Activated CD4-positive, alpha-beta memory T cell treated with anti-CD3 and anti-CD28 coated beads, Interleukin-2, amount 10 ng/mL, durations not matched to agents 7 days and 5 days (primary cell): ENCODE measurements at regions not wholly inside any gene's neighbourhood (a gene's known extent, or its start where the extent isn't known, plus 50 kb on each side); places are given as distances from the start of the nearest gene placed in this dataset.
"Not testable (repeated sequence)": the region's sequence is repeated elsewhere in the genome, so short reads cannot be mapped to it uniquely, and the experiment has no call there.

Source experiments
- CTCF ChIA-PET: fragments of 350-600 bp; sonication (Branson Sonifier 250); formaldehyde crosslinking; loops from one replicate; lab custom pipeline; 2021; ENCODE audit warnings: antibody characterized with exemption, inconsistent platforms; lab: Charles Lee
- POLR2A ChIA-PET: fragments of 350-600 bp; sonication (Branson Sonifier 250); formaldehyde crosslinking; loops from one replicate; lab custom pipeline; 2021; ENCODE audit warnings: antibody characterized with exemption; lab: Charles Lee
- DNase-seq: peaks from one replicate; pipeline ENCODE4 v3.0.0-alpha.2; 2020
- H3K27ac Mint-ChIP-seq: one replicate; pipeline ENCODE4 v1.8.0; 2021; ENCODE audit warnings: mild to moderate bottlenecking, mixed read lengths
- H3K27me3 Mint-ChIP-seq: one replicate; pipeline ENCODE4 v1.8.0; 2021; ENCODE audit warnings: mixed read lengths
- H3K36me3 Mint-ChIP-seq: one replicate; pipeline ENCODE4 v1.8.0; 2021; ENCODE audit warnings: low read depth, mixed read lengths
- H3K4me1 Mint-ChIP-seq: one replicate; pipeline ENCODE4 v1.8.0; 2021; ENCODE audit warnings: mixed read lengths
- H3K4me3 Mint-ChIP-seq: one replicate; pipeline ENCODE4 v1.8.0; 2021; ENCODE audit warnings: mild to moderate bottlenecking, mixed read lengths
- H3K9me3 Mint-ChIP-seq: one replicate; pipeline ENCODE4 v1.8.0; 2021; ENCODE audit warnings: mixed read lengths

DNA sequence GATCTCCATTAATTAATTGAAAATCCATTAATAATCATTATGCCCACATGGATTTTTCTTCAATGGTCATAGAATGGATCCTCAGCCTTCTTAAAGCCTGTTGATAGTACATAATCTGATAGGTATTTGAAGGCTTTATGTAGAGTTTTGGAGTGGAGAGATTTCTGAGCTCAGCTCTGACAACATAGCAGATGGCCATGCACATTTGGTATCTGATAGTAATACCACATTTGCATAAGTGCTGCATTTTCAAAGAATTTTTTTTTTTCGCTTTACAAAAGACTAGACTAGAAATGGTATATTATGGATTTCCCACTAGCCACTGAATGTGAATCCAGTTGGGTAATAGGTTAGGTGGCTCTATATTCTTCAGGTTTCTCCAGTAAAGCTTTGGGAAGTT is 440.6 kb downstream of the FGF13 start:
- CTCF ChIA-PET = no interaction called here
- POLR2A ChIA-PET = no interaction called here
- no peaks in the 10 kb centered on the region for H3K27me3 Mint-ChIP-seq
- no peak overlapping the region for H3K4me3 Mint-ChIP-seq
- H3K36me3 Mint-ChIP-seq = no peaks in the 10 kb centered on the region
- no peak for DNase-seq
- no peak overlapping the region for H3K27ac Mint-ChIP-seq
- no peaks in the 10 kb centered on the region for H3K4me1 Mint-ChIP-seq
- no peaks in the 10 kb centered on the region for H3K9me3 Mint-ChIP-seq

DNA sequence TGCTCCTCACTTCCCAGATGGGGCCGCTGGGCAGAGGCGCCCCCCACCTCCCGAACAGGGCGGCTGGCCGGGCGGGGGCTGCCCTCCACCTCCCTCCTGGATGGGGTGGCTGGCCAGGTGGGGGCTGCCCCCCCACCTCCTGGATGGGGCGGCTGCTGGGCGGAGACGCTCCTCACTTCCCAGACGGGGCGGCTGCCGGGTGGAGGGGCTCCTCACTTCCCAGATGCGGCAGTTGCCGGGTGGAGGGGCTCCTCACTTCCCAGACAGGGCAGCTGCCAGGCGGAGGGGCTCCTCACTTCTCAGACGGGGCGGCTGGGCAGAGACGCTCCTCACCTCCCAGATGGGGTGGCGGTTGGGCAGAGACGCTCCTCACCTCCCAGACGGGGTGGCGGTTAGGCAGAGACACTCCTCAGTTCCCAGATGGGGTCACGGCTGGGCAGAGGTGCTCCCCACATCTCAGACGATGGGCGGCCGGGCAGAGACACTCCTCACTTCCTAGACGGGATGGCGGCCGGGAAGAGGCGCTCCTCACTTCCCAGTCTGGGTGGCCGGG is 428.8 kb downstream of the FGF13 start:
- H3K4me3 Mint-ChIP-seq, CTCF ChIA-PET, H3K27ac Mint-ChIP-seq, DNase-seq, H3K36me3 Mint-ChIP-seq, H3K27me3 Mint-ChIP-seq, POLR2A ChIA-PET, H3K4me1 Mint-ChIP-seq, H3K9me3 Mint-ChIP-seq: not testable (repeated sequence)

DNA sequence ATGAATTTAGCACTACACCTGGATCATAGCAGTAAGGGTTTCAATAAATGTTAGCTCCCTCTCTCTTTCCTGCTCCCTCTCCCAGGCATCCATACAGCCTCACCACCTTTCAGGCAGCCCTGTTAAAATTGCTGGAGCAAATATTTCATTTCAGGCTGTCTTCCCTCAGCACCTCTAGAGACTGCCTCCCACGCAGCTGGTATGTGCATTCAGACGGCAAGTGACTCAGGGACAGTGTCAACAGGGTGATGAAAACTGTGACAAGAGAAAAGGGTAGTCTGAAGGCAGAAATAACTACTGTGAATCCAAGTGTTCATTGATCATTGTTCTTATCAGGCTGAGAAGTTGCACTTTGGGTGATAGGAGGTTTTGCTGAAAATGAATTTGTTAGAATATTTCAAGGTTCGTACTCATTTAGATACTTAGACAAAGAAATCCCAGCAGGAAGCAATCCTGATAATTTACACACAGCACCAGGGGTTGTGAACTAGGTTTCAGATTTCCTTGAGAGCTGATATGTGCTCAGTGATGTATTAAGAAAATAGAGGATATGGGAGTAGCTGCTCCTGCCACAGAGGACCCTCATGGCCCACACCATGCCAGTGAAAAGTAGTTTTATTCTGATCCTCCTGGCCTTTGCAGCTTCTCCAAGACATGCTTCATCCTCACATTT is 424.2 kb downstream of the FGF13 start:
- ChIA-PET POLR2A (no interaction called here), CTCF (no interaction called here)
- no peaks in the 10 kb centered on the region for H3K36me3 Mint-ChIP-seq
- H3K9me3 Mint-ChIP-seq = no peaks in the 10 kb centered on the region
- no peaks in the 10 kb centered on the region for H3K27me3 Mint-ChIP-seq
- no peak for DNase-seq
- H3K4me3 Mint-ChIP-seq = no peak overlapping the region
- no peaks in the 10 kb centered on the region for H3K4me1 Mint-ChIP-seq
- H3K27ac Mint-ChIP-seq = no peak overlapping the region

DNA sequence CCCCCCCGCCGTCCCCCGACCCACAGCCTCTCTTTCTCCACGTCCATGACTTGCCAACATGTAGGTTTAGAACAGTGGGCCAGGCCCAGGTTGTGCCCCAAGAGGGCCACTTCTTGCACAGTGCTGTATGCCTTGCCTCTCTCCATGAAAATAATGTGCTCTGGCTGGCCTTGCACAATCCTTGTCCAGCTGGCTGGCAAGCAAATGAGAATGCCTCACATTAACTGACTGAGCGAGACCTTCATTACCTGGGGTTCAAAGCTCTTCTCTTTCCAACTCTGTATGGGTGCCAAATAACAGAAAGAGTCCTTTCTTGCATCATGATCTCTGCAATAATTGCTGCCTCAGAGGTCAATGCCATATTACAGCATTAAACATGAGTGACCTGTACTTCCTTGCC is 416.6 kb downstream of the FGF13 start:
- H3K27me3 Mint-ChIP-seq = no peaks in the 10 kb centered on the region
- H3K36me3 Mint-ChIP-seq = no peaks in the 10 kb centered on the region
- H3K9me3 Mint-ChIP-seq = no peaks in the 10 kb centered on the region
- DNase-seq = no peak
- H3K27ac Mint-ChIP-seq = no peak overlapping the region
- ChIA-PET POLR2A (no interaction called here), CTCF (no interaction called here)
- H3K4me1 Mint-ChIP-seq = no peaks in the 10 kb centered on the region
- H3K4me3 Mint-ChIP-seq = no peak overlapping the region

DNA sequence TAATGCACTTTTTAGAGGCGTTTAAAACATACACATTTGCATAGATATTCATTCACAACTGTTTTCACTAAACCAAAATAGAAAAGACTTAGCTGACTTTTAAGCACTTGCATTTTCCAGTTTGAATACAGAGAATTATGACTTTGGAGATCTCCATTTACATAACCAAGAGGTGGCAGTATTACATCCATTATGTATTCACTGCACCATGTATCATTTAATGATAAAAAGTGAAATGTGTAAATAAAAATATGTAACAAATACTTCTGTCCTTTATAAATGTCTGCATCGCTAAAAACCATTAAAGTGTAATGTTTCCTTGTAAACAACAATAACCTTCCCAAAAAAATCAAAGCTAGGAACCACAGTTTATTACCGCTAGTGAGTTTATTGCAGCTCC is 413.2 kb downstream of the FGF13 start:
- ChIA-PET CTCF (no interaction called here), POLR2A (no interaction called here)
- Mint-ChIP-seq H3K27ac (no peak overlapping the region), H3K36me3 (no peaks in the 10 kb centered on the region), H3K9me3 (no peaks in the 10 kb centered on the region), H3K27me3 (no peaks in the 10 kb centered on the region), H3K4me3 (no peak overlapping the region), H3K4me1 (no peaks in the 10 kb centered on the region)
- DNase-seq = no peak

DNA sequence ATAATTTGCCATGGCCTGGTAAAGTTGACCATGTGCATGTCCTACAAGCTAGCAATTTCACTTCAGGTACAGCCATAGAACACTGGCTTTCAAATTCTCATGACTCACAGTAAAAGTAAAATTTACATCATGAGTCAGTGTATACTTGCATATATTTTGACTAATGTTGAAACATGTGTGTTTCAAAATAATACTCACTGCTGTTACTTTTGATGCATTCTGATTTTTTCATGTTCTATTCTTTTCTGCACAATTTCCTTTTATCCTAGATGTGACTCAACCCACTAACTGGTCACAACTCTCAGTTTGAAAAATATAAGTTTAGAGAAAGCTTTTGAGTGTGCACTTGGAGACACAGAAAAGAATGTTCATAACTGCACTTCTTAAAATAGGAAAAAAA is 365.7 kb downstream of the FGF13 start:
- H3K27ac Mint-ChIP-seq = no peak overlapping the region

DNA sequence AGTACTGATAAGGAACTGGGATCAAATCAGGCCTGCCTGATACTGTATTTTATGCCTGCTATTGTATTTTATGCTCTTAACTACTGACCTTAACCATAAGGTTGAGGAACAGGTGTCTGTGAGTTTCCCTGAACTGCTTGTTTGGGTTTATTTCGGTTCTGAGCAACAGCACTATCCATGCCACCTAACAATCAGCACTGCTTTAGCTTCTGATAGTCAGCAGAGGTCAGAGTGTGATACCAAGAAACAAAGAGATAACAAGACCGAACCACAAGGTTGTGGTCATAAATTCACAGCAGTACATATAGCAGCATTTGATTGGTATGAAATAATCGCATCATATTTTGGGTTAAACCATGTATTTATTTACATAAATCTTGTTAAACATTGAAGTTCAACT is 362.2 kb downstream of the FGF13 start:
- POLR2A ChIA-PET = no interaction called here
- DNase-seq = no peak
- CTCF ChIA-PET = no interaction called here

More for the DNA sequence above, 365.7 kb downstream of the FGF13 start:
- ChIA-PET CTCF (no interaction called here), POLR2A (no interaction called here)
- Mint-ChIP-seq H3K9me3 (no peaks in the 10 kb centered on the region), H3K4me3 (no peak overlapping the region), H3K36me3 (no peaks in the 10 kb centered on the region), H3K4me1 (no peaks in the 10 kb centered on the region), H3K27me3 (no peaks in the 10 kb centered on the region)
- no peak for DNase-seq

DNA sequence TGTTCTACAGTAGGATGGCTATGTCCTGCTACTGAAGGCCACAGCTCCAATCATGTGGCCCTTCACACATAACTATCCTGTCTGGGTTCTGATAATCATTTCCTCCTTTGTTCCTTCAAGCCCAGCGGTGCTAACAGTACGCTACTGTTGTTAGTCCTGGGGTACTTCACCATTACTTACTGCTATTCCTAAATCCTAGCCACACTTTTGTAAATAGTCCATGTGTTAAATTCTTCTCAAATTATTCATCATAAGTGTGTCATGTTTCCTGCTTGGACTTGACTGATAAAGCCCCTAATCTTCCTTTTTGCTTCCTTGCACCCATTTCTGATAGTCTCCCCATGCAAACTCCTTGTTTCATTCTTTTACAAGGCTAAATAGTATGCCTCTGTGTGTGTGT is 332.6 kb downstream of the FGF13 start:
- no peak overlapping the region for H3K27ac Mint-ChIP-seq
- no peak overlapping the region for H3K4me3 Mint-ChIP-seq
- H3K36me3 Mint-ChIP-seq = no peaks in the 10 kb centered on the region
- POLR2A ChIA-PET = no interaction called here
- no peaks in the 10 kb centered on the region for H3K4me1 Mint-ChIP-seq
- CTCF ChIA-PET = no interaction called here
- no peaks in the 10 kb centered on the region for H3K9me3 Mint-ChIP-seq
- DNase-seq = no peak
- no peaks in the 10 kb centered on the region for H3K27me3 Mint-ChIP-seq

More for the DNA sequence above, 362.2 kb downstream of the FGF13 start:
- Mint-ChIP-seq H3K27me3 (no peaks in the 10 kb centered on the region), H3K27ac (no peak overlapping the region), H3K36me3 (no peaks in the 10 kb centered on the region), H3K4me1 (no peaks in the 10 kb centered on the region), H3K4me3 (no peak overlapping the region), H3K9me3 (no peaks in the 10 kb centered on the region)

DNA sequence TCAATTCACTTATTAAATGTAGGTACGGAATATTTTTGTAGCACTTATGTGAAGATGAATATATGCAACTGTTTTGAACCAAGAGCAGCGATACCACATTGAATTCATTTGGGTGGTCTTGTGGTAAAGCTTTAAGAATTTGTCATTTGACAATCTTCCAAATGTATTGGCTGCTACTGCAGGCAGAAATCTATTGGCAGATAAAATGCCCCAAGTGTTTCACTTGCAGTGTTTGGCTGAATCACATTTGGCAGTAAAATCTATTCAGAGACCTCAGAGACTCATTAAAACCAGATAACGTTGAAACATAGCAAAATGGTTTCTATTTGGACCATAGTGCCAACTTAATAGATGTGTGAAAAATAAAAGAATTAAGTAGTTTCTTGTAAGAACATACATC is 303.4 kb downstream of the FGF13 start:
- no peaks in the 10 kb centered on the region for H3K4me1 Mint-ChIP-seq
- DNase-seq = no peak
- ChIA-PET POLR2A (no interaction called here), CTCF (no interaction called here)
- no peak overlapping the region for H3K27ac Mint-ChIP-seq
- H3K27me3 Mint-ChIP-seq = no peaks in the 10 kb centered on the region
- H3K4me3 Mint-ChIP-seq = no peak overlapping the region
- H3K9me3 Mint-ChIP-seq = no peaks in the 10 kb centered on the region
- H3K36me3 Mint-ChIP-seq = no peaks in the 10 kb centered on the region

DNA sequence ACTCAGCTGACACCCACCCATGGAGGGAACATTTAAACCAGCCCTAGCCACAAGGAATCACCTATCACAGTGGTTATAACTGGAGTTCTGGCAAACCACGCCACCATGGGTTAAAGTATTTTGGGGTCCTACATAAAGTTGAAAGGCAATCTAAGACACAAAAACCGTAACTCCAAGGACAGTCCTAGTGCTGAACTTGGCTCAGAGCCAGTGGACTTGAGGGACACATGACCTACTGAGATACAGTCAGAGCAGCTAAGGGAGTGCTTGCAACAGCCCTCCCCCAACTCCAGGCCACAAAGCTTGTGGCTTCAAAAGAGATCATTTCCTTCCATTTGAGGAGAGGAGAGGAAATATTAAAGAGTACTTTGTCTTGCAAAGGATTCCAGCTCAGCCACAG is 300.5 kb downstream of the FGF13 start:
- no peaks in the 10 kb centered on the region for H3K4me1 Mint-ChIP-seq
- H3K9me3 Mint-ChIP-seq = no peaks in the 10 kb centered on the region
- H3K4me3 Mint-ChIP-seq = no peak overlapping the region
- POLR2A ChIA-PET = no interaction called here
- no peak overlapping the region for H3K27ac Mint-ChIP-seq
- no peaks in the 10 kb centered on the region for H3K27me3 Mint-ChIP-seq
- no peaks in the 10 kb centered on the region for H3K36me3 Mint-ChIP-seq
- CTCF ChIA-PET = no interaction called here
- no peak for DNase-seq
